Activated T-helper 2 cell treated with anti-CD3 and anti-CD28 coated beads, Interferon-gamma antibody, Interleukin-2, Interleukin-4, amounts not matched to agents 10 μg/mL and 5 μg/mL and 100 μg/mL, durations not matched to agents 14 hours and 24 hours and 36 hours (primary cell): ENCODE measurements at regions not wholly inside any gene's neighbourhood (a gene's known extent, or its start where the extent isn't known, plus 50 kb on each side); places are given as distances from the start of the nearest gene placed in this dataset.
"Not testable (repeated sequence)": the region's sequence is repeated elsewhere in the genome, so short reads cannot be mapped to it uniquely, and the experiment has no call there.

Experiments used
- DNase-seq: peaks from one replicate; pipeline ENCODE4 v3.0.0; 2021; ENCODE audit warnings: low spot score
- H3K27ac Mint-ChIP-seq: one replicate; pipeline ENCODE4 v1.8.0; 2021; ENCODE audit warnings: mixed read lengths
- H3K27me3 Mint-ChIP-seq: one replicate; pipeline ENCODE4 v1.8.0; 2021; ENCODE audit warnings: low read depth, mixed read lengths
- H3K36me3 Mint-ChIP-seq: one replicate; pipeline ENCODE4 v1.8.0; 2021; ENCODE audit warnings: low read depth, mixed read lengths
- H3K4me1 Mint-ChIP-seq: one replicate; pipeline ENCODE4 v1.8.0; 2021; ENCODE audit warnings: low read depth, mixed read lengths
- H3K4me3 Mint-ChIP-seq: one replicate; pipeline ENCODE4 v1.8.0; 2021; ENCODE audit warnings: low read depth, mild to moderate bottlenecking, moderate library complexity, mixed read lengths
- H3K9me3 Mint-ChIP-seq: one replicate; pipeline ENCODE4 v1.8.0; 2021; ENCODE audit warnings: mixed read lengths
- intact Hi-C: fragments of 100-400 bp; cut with micrococcal nuclease; formaldehyde crosslinking; loops from one replicate; pipeline ENCODE4 v1.15.1; 2023

- DNase-seq: no peak
- H3K27me3 Mint-ChIP-seq: no peaks in the 10 kb centered on the region
- no peaks in the 10 kb centered on the region for H3K4me1 Mint-ChIP-seq
- intact Hi-C loops: no loop called here
- H3K9me3 Mint-ChIP-seq: peaks cover 9% of the 10 kb centered on the region
- H3K4me3 Mint-ChIP-seq: no peak overlapping the region
- no peak overlapping the region for H3K27ac Mint-ChIP-seq
- no peaks in the 10 kb centered on the region for H3K36me3 Mint-ChIP-seq
Measured at GRCh38 chr6:9799582-9799981, 615.3 kb downstream of the TFAP2A start.

- peaks cover 10% of the 10 kb centered on the region for H3K9me3 Mint-ChIP-seq
- no peak overlapping the region for H3K27ac Mint-ChIP-seq
- no peaks in the 10 kb centered on the region for H3K27me3 Mint-ChIP-seq
- no peak overlapping the region for H3K4me3 Mint-ChIP-seq
- no peaks in the 10 kb centered on the region for H3K4me1 Mint-ChIP-seq
- no peak for DNase-seq
- no peaks in the 10 kb centered on the region for H3K36me3 Mint-ChIP-seq
- intact Hi-C loops: no loop called here
Measured at GRCh38 chr6:9796827-9797226, 618.0 kb downstream of the TFAP2A start.

DNA sequence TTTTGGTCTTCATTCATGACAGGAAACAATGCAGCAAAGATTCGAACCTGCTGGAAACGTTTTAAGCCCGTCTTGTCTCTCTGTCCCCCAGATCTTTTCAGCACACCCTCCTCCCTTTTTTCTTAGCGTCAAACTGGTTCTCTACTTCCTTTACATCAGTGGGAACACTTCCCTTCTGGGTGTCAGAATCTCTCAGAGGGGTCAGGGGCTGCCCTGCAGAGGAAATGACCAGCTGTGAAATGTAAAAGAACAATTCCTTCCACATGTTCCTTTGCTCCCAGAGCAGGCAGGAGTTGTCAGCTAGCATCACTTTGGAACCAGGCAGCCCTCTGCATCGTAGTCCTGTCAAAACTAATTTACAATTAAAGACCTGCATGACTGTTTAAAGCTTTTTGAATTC, 619.0 kb downstream of the TFAP2A start:
- H3K27ac Mint-ChIP-seq: no peak overlapping the region
- H3K4me1 Mint-ChIP-seq: no peaks in the 10 kb centered on the region
- DNase-seq: no peak
- H3K9me3 Mint-ChIP-seq: peaks cover 10% of the 10 kb centered on the region
- no peaks in the 10 kb centered on the region for H3K36me3 Mint-ChIP-seq
- intact Hi-C loops: no loop called here
- H3K27me3 Mint-ChIP-seq: no peaks in the 10 kb centered on the region
- H3K4me3 Mint-ChIP-seq: no peak overlapping the region

DNA sequence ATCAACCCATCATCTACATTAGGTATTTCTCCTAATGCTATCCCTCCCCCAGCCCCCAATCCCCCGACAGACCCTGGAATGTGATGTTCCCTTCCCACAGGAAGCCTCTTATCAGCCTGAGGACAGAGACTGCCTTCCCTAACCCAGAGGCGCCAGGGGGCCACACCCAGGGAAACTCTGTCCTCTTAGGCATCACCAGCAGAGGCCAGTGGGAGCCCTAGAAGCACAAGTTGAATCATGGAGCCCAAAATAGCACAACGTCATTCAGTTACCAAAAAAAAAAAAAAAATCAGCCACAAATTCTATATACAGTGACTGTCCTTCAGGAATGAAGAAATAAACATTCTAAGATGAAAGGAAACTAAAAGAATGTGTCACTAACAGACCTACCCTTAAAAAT, 625.7 kb downstream of the TFAP2A start:
- peaks cover 10% of the 10 kb centered on the region for H3K9me3 Mint-ChIP-seq
- no peak for DNase-seq

DNA sequence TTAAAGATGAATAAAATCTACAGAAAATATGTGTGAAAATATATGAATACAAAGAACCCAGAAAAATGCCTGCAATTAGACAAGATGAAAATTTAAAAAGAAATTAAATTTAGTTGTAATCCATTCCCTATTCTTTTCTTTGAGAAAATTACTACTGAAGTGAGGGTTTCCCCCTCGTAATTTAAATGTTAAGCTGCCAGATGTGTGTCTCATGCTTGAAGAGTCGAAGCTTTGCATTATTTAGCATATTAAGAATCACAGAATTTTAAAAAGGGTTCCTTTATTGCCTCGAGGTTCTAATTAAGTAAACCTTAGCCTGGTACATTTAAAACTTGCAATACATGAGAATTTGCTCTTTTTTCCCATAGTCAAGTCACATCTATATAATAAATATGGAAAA, 630.1 kb downstream of the TFAP2A start:
- Mint-ChIP-seq H3K4me3 (no peak overlapping the region), H3K36me3 (no peaks in the 10 kb centered on the region)

More for the DNA sequence above, 625.7 kb downstream of the TFAP2A start:
- Mint-ChIP-seq H3K27me3 (no peaks in the 10 kb centered on the region), H3K4me1 (no peaks in the 10 kb centered on the region), H3K27ac (no peak overlapping the region), H3K4me3 (no peak overlapping the region), H3K36me3 (no peaks in the 10 kb centered on the region)
- intact Hi-C loops: no loop called here

GRCh38 chr6:9783567-9783966, 631.3 kb downstream of the TFAP2A start:
- H3K4me3 Mint-ChIP-seq: no peak overlapping the region
- H3K27ac Mint-ChIP-seq: no peak overlapping the region
- intact Hi-C loops: no loop called here
- H3K36me3 Mint-ChIP-seq: no peaks in the 10 kb centered on the region
- no peaks in the 10 kb centered on the region for H3K9me3 Mint-ChIP-seq
- H3K4me1 Mint-ChIP-seq: no peaks in the 10 kb centered on the region
- no peak for DNase-seq
- no peaks in the 10 kb centered on the region for H3K27me3 Mint-ChIP-seq

More for the DNA sequence above, 630.1 kb downstream of the TFAP2A start:
- Mint-ChIP-seq H3K4me1 (no peaks in the 10 kb centered on the region), H3K27ac (no peak overlapping the region), H3K9me3 (peaks cover 6% of the 10 kb centered on the region), H3K27me3 (no peaks in the 10 kb centered on the region)
- intact Hi-C loops: no loop called here
- no peak for DNase-seq

GRCh38 chr6:9766240-9766915, 648.5 kb downstream of the TFAP2A start:
- Mint-ChIP-seq H3K27me3 (no peaks in the 10 kb centered on the region), H3K36me3 (no peaks in the 10 kb centered on the region), H3K27ac (no peak overlapping the region), H3K9me3 (peaks cover 5% of the 10 kb centered on the region), H3K4me3 (no peak overlapping the region), H3K4me1 (no peaks in the 10 kb centered on the region)
- intact Hi-C loops: no loop called here
- DNase-seq: no peak

GRCh38 chr6:9761220-9761619, 653.7 kb downstream of the TFAP2A start:
- Mint-ChIP-seq H3K27ac (no peak overlapping the region), H3K9me3 (peaks cover 6% of the 10 kb centered on the region), H3K27me3 (no peaks in the 10 kb centered on the region), H3K36me3 (no peaks in the 10 kb centered on the region), H3K4me3 (no peak overlapping the region), H3K4me1 (no peaks in the 10 kb centered on the region)
- no peak for DNase-seq
- intact Hi-C loops: no loop called here

- Mint-ChIP-seq H3K27ac (no peak overlapping the region), H3K36me3 (no peaks in the 10 kb centered on the region), H3K27me3 (no peaks in the 10 kb centered on the region), H3K9me3 (peaks cover 19% of the 10 kb centered on the region), H3K4me1 (no peaks in the 10 kb centered on the region), H3K4me3 (no peak overlapping the region)
- no peak for DNase-seq
- intact Hi-C loops: no loop called here
Measured at GRCh38 chr6:9754515-9754914, 660.4 kb downstream of the TFAP2A start.

GRCh38 chr6:9745966-9746365, 668.9 kb downstream of the TFAP2A start:
- DNase-seq: no peak
- peaks cover 22% of the 10 kb centered on the region for H3K9me3 Mint-ChIP-seq
- no peak overlapping the region for H3K27ac Mint-ChIP-seq
- no peaks in the 10 kb centered on the region for H3K27me3 Mint-ChIP-seq
- intact Hi-C loops: no loop called here
- no peak overlapping the region for H3K4me3 Mint-ChIP-seq
- H3K36me3 Mint-ChIP-seq: no peaks in the 10 kb centered on the region
- no peaks in the 10 kb centered on the region for H3K4me1 Mint-ChIP-seq

DNA sequence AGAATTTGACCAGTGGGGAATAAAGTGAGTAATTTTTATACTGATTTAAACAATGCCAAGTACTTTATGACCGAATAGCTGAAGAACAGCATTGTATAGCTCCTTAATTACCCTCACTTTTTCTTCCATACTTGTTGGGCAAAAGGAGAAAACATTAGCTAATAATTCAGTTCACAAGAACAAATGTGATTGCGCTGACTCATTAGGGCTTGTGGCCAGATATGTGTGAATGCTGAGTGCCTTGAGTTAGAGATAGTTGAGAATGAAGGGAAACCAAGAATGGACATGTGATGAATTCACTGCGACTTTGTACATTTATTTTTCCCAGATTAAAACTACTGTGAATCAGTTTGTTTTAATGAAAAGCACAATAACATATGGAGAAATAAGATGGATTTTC, 669.4 kb downstream of the TFAP2A start:
- Mint-ChIP-seq H3K4me3 (no peak overlapping the region), H3K27me3 (no peaks in the 10 kb centered on the region)

DNA sequence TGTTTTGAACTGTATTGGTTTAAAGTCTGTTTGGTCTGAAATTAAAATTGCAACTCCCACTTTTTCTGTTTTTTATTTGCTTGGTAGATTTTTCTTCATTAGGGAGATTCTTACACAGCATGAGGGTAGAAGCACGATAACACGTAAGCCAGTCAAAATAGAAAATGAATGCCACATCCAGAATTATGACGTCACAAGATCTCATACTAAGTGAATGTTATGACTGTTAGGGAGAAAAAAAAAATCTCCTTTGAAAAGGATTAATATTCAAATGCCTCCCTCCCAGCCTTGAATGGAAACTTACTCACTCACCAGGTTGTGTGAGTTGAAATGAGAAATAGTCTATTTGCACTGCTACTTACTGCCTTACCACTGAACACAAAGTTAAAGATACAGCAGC, 670.8 kb downstream of the TFAP2A start:
- intact Hi-C loops: no loop called here
- H3K27ac Mint-ChIP-seq: no peak overlapping the region
- H3K4me3 Mint-ChIP-seq: no peak overlapping the region
- no peak for DNase-seq
- H3K36me3 Mint-ChIP-seq: no peaks in the 10 kb centered on the region
- no peaks in the 10 kb centered on the region for H3K27me3 Mint-ChIP-seq
- H3K9me3 Mint-ChIP-seq: peaks cover 18% of the 10 kb centered on the region
- no peaks in the 10 kb centered on the region for H3K4me1 Mint-ChIP-seq

More for the DNA sequence above, 669.4 kb downstream of the TFAP2A start:
- Mint-ChIP-seq H3K36me3 (no peaks in the 10 kb centered on the region), H3K27ac (no peak overlapping the region), H3K9me3 (peaks cover 22% of the 10 kb centered on the region), H3K4me1 (no peaks in the 10 kb centered on the region)
- DNase-seq: no peak
- intact Hi-C loops: no loop called here

DNA sequence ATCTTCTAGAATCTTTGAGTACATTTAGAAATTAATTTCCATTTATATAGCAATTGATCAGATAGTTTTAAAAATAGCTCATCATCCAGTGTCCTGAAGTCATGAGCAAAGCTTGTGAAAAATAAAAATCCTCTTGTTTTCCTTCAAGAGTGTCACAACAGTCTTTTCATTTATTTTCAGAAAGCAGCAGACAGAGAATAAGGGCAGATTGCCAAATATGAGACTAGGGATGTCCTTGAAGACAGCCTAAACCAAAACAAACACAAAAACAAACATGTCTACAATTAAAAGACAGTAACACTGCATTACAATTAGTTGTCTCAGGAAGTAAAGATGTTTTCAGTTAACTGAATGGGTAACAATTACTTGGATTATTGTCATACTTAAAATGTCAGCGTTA, 682.8 kb downstream of the TFAP2A start:
- Mint-ChIP-seq H3K4me1 (no peaks in the 10 kb centered on the region), H3K4me3 (no peak overlapping the region), H3K36me3 (no peaks in the 10 kb centered on the region), H3K27me3 (no peaks in the 10 kb centered on the region), H3K27ac (no peak overlapping the region), H3K9me3 (peaks cover 19% of the 10 kb centered on the region)
- DNase-seq: no peak
- intact Hi-C loops: no loop called here

DNA sequence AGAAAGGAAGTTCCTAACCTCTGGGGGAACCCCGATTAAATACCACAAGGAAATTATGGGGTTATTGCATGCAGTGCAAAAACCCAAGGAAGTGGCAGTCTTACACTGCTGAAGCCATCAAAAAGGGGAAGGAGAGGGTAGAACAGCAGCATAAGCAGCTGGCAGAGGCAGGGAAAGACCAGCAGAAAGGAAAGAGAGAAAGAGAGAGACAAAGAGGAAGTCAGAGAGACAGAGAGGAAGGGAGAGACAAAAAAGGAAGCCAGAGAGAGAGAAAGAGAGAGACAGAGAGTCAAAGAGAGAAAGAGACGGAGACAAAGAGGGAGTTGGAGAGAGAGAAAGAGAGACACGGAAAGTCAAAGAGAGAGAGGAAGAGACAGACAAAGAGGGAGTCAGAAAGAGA, 689.1 kb downstream of the TFAP2A start:
- H3K36me3 Mint-ChIP-seq, H3K4me3 Mint-ChIP-seq, H3K27ac Mint-ChIP-seq, H3K4me1 Mint-ChIP-seq, H3K27me3 Mint-ChIP-seq, intact Hi-C loops, DNase-seq: not testable (repeated sequence)
- peaks cover 16% of the 10 kb centered on the region for H3K9me3 Mint-ChIP-seq
